WTC11 (cell line): ENCODE measurements at regions not wholly inside any gene's neighbourhood (a gene's known extent, or its start where the extent isn't known, plus 50 kb on each side); places are given as distances from the start of the nearest gene placed in this dataset.

Experiments
- ATAC-seq: fragments of 200-7000 bp; cut with Tn5 transposase; 2 replicates; pipeline ENCODE4 v1.10.0; 2021; ENCODE audit warnings: mild to moderate bottlenecking, moderate library complexity
- CTCF ChIA-PET: fragments of 300-600 bp; sonication (Branson Sonifier 250); formaldehyde crosslinking; loops from one replicate; lab custom pipeline; 2021; ENCODE audit warnings: antibody characterized with exemption; lab: Charles Lee
- POLR2A ChIA-PET: fragments of 350-600 bp; sonication (Branson Sonifier 250); formaldehyde crosslinking; loops from one replicate; lab custom pipeline; 2021; ENCODE audit warnings: antibody characterized with exemption; lab: Charles Lee
- DNase-seq: peaks from one replicate; pipeline ENCODE4 v3.0.0; 2021; ENCODE audit warnings: low spot score
- H3K27ac Mint-ChIP-seq: 2 replicates; pipeline ENCODE4 v1.8.0; 2021; ENCODE audit warnings: mixed read lengths
- H3K27me3 Mint-ChIP-seq: 2 replicates; pipeline ENCODE4 v1.8.0; 2021; ENCODE audit warnings: low read depth, mild to moderate bottlenecking, moderate library complexity, mixed read lengths
- H3K36me3 Mint-ChIP-seq: 2 replicates; pipeline ENCODE4 v1.8.0; 2021; ENCODE audit warnings: mixed read lengths
- H3K4me1 Mint-ChIP-seq: 2 replicates; pipeline ENCODE4 v1.8.0; 2022; ENCODE audit warnings: mixed read lengths
- H3K4me3 Mint-ChIP-seq: 2 replicates; pipeline ENCODE4 v1.8.0; 2021; ENCODE audit warnings: mild to moderate bottlenecking, moderate library complexity, mixed read lengths
- H3K9me3 Mint-ChIP-seq: 2 replicates; pipeline ENCODE4 v1.8.0; 2021; ENCODE audit warnings: mixed read lengths
- AR ChIP-seq: fragments of 250-450 bp; sonication (Bioruptor Pico); IDR thresholded peaks from 2 replicates; pipeline ENCODE4 v1.9.0; 2021; ENCODE audit warnings: mild to moderate bottlenecking
- E2F1 ChIP-seq: sonication (generic); formaldehyde crosslinking; IDR thresholded peaks from 2 replicates; pipeline ENCODE4 v1.8.0; 2022; ENCODE audit warnings: mild to moderate bottlenecking, missing genetic modification reagents
- FOXJ3 ChIP-seq: sonication (generic); formaldehyde crosslinking; IDR thresholded peaks from 2 replicates; pipeline ENCODE4 v1.9.0; 2021; ENCODE audit warnings: missing genetic modification reagents, mild to moderate bottlenecking, borderline replicate concordance
- GABPB1 ChIP-seq: sonication (generic); formaldehyde crosslinking; IDR thresholded peaks from 2 replicates; pipeline ENCODE4 v1.8.1; 2023; ENCODE audit warnings: mild to moderate bottlenecking, missing genetic modification reagents
- PREB ChIP-seq: sonication (generic); formaldehyde crosslinking; IDR thresholded peaks from 2 replicates; pipeline ENCODE4 v1.8.1; 2022; ENCODE audit warnings: mild to moderate bottlenecking, missing genetic modification reagents, moderate library complexity, borderline replicate concordance
- SOX15 ChIP-seq: fragments of 250-450 bp; sonication (Bioruptor Pico); IDR thresholded peaks from 2 replicates; pipeline ENCODE4 v1.9.0; 2021; ENCODE audit warnings: mild to moderate bottlenecking
- SP1 ChIP-seq: sonication (generic); formaldehyde crosslinking; conservative IDR thresholded peaks from 2 replicates; pipeline ENCODE4 v1.8.1; 2022; ENCODE audit warnings: missing genetic modification reagents
- ZBTB43 ChIP-seq: sonication (generic); formaldehyde crosslinking; IDR thresholded peaks from 2 replicates; pipeline ENCODE4 v1.8.1; 2023; ENCODE audit warnings: mild to moderate bottlenecking, missing genetic modification reagents
- ZNF232 ChIP-seq: sonication (generic); formaldehyde crosslinking; IDR thresholded peaks from 2 replicates; pipeline ENCODE4 v1.8.0; 2022; ENCODE audit warnings: mild to moderate bottlenecking, missing genetic modification reagents
- ZSCAN18 ChIP-seq: fragments of 250-450 bp; sonication (Bioruptor Pico); IDR thresholded peaks from 2 replicates; pipeline ENCODE4 v2.1.2; 2022; ENCODE audit warnings: mild to moderate bottlenecking, moderate library complexity

- TF ChIP-seq E2F1 (no peak), ZBTB43 (no peak), AR (CRISPR knock-in tag) (no peak), ZSCAN18 (CRISPR knock-in tag) (no peak), FOXJ3 (CRISPR knock-in tag) (no peak), PREB (CRISPR knock-in tag) (no peak), SOX15 (no peak)
- ChIA-PET CTCF (interaction anchor here (0.5 to 3.6 kb wide), 42 partner anchors 9 to 733 kb away, joined by 3 to 47 read pairs (median 4); partner anchors contain the start of gene GSX2), POLR2A (interaction anchor here (0.7 to 1.5 kb wide), 4 partner anchors 21 to 296 kb away, joined by 3 to 4 read pairs (median 4); no protein-coding TSS in a partner anchor)
- ATAC-seq (no peak), DNase-seq (no peak)
- Mint-ChIP-seq H3K36me3 (no peaks in the 10 kb centered on the region), H3K4me3 (no peak overlapping the region), H3K27ac (no peak overlapping the region), H3K9me3 (0 out of 2 replicates have a peak, but pooled peaks cover 3% of the 10 kb centered on the region), H3K27me3 (no peaks in the 10 kb centered on the region; the same call in 1 of the 2 replicates), H3K4me1 (peaks cover 6% of the 10 kb centered on the region)
These were observed 135.1 kb downstream of the CHIC2 start for GRCh38 chr4:53929311-53929710.

GRCh38 chr4:53928825-53929224 is 135.6 kb downstream of the CHIC2 start:
- ChIA-PET POLR2A (no interaction called here), CTCF (interaction anchor here (1.5 to 3.6 kb wide), 6 partner anchors 20 to 305 kb away, joined by 3 to 47 read pairs (median 12); no protein-coding TSS in a partner anchor)
- Mint-ChIP-seq H3K4me1 (peaks cover 11% of the 10 kb centered on the region), H3K27me3 (no peaks in the 10 kb centered on the region; the same call in 1 of the 2 replicates), H3K9me3 (no peaks in the 10 kb centered on the region), H3K36me3 (no peaks in the 10 kb centered on the region)
- DNase-seq (no peak), ATAC-seq (no peak)
- no peak for TF ChIP-seq ZNF232 (CRISPR knock-in tag)
- no peak for TF ChIP-seq SP1 (CRISPR knock-in tag)
- TF ChIP-seq GABPB1 (CRISPR knock-in tag): peak; percentile 68; the same call in 1 of the 2 replicates
- TF ChIP-seq, all 79 proteins: peak for 1
- H3K4me3 Mint-ChIP-seq: no peak overlapping the region
- H3K27ac Mint-ChIP-seq: no peak overlapping the region

GRCh38 chr4:53925050-53925605 is 139.3 kb downstream of the CHIC2 start:
- no peak for DNase-seq
- Mint-ChIP-seq H3K27ac (no peak overlapping the region), H3K27me3 (no peaks in the 10 kb centered on the region; the same call in 1 of the 2 replicates), H3K36me3 (no peaks in the 10 kb centered on the region), H3K4me1 (peaks cover 16% of the 10 kb centered on the region), H3K4me3 (no peak overlapping the region), H3K9me3 (peaks cover 3% of the 10 kb centered on the region; the same call in 1 of the 2 replicates)
- ATAC-seq: no peak
- TF ChIP-seq SP1 (CRISPR knock-in tag): no peak
- POLR2A ChIA-PET: no interaction called here
- CTCF ChIA-PET: interaction anchor here (0.8 to 2.0 kb wide), 3 partner anchors 174 to 309 kb away, joined by 3 to 6 read pairs (median 3); no protein-coding TSS in a partner anchor
